ENCODE measurements at regions not wholly inside any gene's neighbourhood (a gene's known extent, or its start where the extent isn't known, plus 50 kb on each side); places are given as distances from the start of the nearest gene placed in this dataset.

GRCh38 chr13:94936633-94937032 lies 224.3 kb upstream of the SOX21 start:
- TF ChIP-seq, protein P1, sequence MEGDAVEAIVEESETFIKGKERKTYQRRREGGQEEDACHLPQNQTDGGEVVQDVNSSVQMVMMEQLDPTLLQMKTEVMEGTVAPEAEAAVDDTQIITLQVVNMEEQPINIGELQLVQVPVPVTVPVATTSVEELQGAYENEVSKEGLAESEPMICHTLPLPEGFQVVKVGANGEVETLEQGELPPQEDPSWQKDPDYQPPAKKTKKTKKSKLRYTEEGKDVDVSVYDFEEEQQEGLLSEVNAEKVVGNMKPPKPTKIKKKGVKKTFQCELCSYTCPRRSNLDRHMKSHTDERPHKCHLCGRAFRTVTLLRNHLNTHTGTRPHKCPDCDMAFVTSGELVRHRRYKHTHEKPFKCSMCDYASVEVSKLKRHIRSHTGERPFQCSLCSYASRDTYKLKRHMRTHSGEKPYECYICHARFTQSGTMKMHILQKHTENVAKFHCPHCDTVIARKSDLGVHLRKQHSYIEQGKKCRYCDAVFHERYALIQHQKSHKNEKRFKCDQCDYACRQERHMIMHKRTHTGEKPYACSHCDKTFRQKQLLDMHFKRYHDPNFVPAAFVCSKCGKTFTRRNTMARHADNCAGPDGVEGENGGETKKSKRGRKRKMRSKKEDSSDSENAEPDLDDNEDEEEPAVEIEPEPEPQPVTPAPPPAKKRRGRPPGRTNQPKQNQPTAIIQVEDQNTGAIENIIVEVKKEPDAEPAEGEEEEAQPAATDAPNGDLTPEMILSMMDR (IDR thresholded peaks at IDR 0.05), result no peak
- TF ChIP-seq SIN3A (IDR thresholded peaks at IDR 0.05; ENCODE audit: borderline replicate concordance, insufficient read depth, low read depth, low read length) (no peak), POLR2AphosphoS5 (IDR thresholded peaks at IDR 0.05; ENCODE audit: low read depth, low read length) (no peak), REST (IDR thresholded peaks at IDR 0.05; ENCODE audit: insufficient read depth in 1 of 2, low read depth in 2 of 2, low read length in 1 of 2) (no peak)

Measured in Panc1 (cell line).